Gastroesophageal sphincter (tissue), 4 donors: ENCODE measurements at regions not wholly inside any gene's neighbourhood (a gene's known extent, or its start where the extent isn't known, plus 50 kb on each side); places are given as distances from the start of the nearest gene placed in this dataset.

Experiments used
- ATAC-seq: fragments of 150-250 bp; one replicate; pipeline ENCODE4 v1.9.1; 2016; ENCODE audit warnings: mild to moderate bottlenecking, moderate library complexity
- H3K27ac ChIP-seq, 4 donors: fragments of 200-600 bp; sonication (generic) in 3 of 4; 1 replicate in 3 of 4; 2 replicates in 1 of 4; pipeline ENCODE4 v1.5.1; 2016 to 2019
- H3K27me3 ChIP-seq: fragments of 200-600 bp; sonication (generic); one replicate; pipeline ENCODE4 v1.5.1; 2019
- H3K36me3 ChIP-seq, 2 donors: fragments of 200-600 bp; sonication (generic); one replicate each; pipeline ENCODE4 v1.5.1; 2019; ENCODE audit warnings: control low read depth in 1 of 2
- H3K4me1 ChIP-seq, 3 donors: fragments of 200-600 bp; sonication (generic); 1 replicate in 2 of 3; 2 replicates in 1 of 3; pipeline ENCODE4 v1.5.1; 2016 to 2019; ENCODE audit warnings: control low read depth in 2 of 3
- H3K4me3 ChIP-seq, 2 donors: fragments of 200-600 bp; sonication (generic); one replicate each; pipeline ENCODE4 v1.5.1; 2019; ENCODE audit warnings: mild to moderate bottlenecking in 1 of 2, moderate library complexity in 1 of 2
- H3K9me3 ChIP-seq, 3 donors: fragments of 200-600 bp; sonication (generic); one replicate each; pipeline ENCODE4 v1.5.1; 2017 to 2019; ENCODE audit warnings: control low read depth in 2 of 3
- EP300 ChIP-seq: sonication (generic); formaldehyde crosslinking; IDR thresholded peaks from one replicate; pipeline ENCODE4 v1.6.1; 2017; ENCODE audit warnings: antibody characterized with exemption, mild to moderate bottlenecking
- POLR2A ChIP-seq, 2 donors: fragments of 450-650 bp; IDR thresholded peaks; one replicate each; pipeline ENCODE4 v1.6.1; 2017; ENCODE audit warnings: antibody characterized with exemption in 2 of 2, mild to moderate bottlenecking in 2 of 2, moderate library complexity in 1 of 2
- POLR2AphosphoS5 ChIP-seq: sonication (generic); formaldehyde crosslinking; IDR thresholded peaks from one replicate; pipeline ENCODE4 v1.6.1; 2017; ENCODE audit warnings: antibody characterized with exemption
- WGBS, 2 donors: methylation state at CpG; one replicate each; pipeline ENCODE4 v1.1.5; 2018; ENCODE audit warnings: low coverage in 1 of 2; 5-methylcytosine and 5-hydroxymethylcytosine counted together
- TF ChIP-seq, protein P1 (sequence below), 4 experiments: fragments of 200-600 bp in 2 of 4; fragments of 450-650 bp in 2 of 4; sonication (generic) in 1 of 4; IDR thresholded peaks; one replicate each; pipeline ENCODE4 v1.5.1; 2017 to 2019; ENCODE audit warnings: antibody characterized with exemption in 4 of 4, mild to moderate bottlenecking in 2 of 4, moderate library complexity in 2 of 4

DNA sequence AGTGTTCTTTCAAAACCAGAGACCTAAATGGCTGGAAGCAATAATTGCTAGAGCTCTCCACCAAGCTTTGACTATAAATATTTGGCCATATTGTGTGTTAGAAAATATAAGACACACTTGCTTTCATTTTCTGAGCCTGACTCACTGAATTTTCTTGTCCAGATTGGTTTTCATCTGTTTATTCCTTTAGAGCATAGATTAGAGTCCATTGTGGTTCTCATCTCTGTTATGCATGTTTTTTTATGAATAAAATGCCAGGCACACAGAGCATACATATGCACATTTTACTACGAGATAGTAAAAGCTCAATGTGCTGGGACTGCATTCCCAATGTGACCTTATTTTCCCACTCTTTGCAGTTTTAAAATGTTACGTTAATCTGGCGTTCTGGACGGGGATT is 115.3 kb upstream of the MLIP start:
- ATAC-seq = no peak
- 82 to 86% methylated on average over 4 of the region's 4 CpGs for WGBS, 2 donors

DNA sequence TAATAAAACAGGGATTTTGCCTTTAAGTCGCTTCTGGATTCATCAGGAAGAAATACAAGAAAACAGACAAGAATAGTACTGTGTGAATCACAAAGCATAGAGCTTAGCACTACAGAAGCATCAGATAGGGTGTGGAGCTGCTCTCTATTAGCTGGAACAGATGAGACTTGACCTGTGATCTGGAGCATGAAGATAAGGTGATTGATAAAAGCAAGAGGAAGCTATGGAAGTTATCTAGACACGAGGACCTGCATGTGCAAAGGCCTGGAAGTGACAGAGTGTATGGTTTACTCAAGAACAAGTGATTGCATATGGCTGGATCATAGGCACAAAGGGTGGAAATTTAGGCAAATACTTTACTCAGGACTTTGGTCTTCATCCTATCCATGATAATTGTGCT is 112.9 kb upstream of the MLIP start:
- H3K4me3 ChIP-seq = no peak overlapping the region
- no peak overlapping the region for H3K27ac ChIP-seq
- no peaks in the 10 kb centered on the region for H3K27me3 ChIP-seq
- no peaks in the 10 kb centered on the region for H3K36me3 ChIP-seq
- no peaks in the 10 kb centered on the region for H3K4me1 ChIP-seq
- WGBS, 2 donors = 86 to 92% methylated on average over 1 to 2 of the region's 2 CpGs
- ATAC-seq = no peak
- no peaks in the 10 kb centered on the region for H3K9me3 ChIP-seq
- TF ChIP-seq EP300 (no peak), POLR2A (IDR thresholded peaks at IDR 0.05) (no peak), POLR2AphosphoS5 (no peak)
- TF ChIP-seq, protein P1, sequence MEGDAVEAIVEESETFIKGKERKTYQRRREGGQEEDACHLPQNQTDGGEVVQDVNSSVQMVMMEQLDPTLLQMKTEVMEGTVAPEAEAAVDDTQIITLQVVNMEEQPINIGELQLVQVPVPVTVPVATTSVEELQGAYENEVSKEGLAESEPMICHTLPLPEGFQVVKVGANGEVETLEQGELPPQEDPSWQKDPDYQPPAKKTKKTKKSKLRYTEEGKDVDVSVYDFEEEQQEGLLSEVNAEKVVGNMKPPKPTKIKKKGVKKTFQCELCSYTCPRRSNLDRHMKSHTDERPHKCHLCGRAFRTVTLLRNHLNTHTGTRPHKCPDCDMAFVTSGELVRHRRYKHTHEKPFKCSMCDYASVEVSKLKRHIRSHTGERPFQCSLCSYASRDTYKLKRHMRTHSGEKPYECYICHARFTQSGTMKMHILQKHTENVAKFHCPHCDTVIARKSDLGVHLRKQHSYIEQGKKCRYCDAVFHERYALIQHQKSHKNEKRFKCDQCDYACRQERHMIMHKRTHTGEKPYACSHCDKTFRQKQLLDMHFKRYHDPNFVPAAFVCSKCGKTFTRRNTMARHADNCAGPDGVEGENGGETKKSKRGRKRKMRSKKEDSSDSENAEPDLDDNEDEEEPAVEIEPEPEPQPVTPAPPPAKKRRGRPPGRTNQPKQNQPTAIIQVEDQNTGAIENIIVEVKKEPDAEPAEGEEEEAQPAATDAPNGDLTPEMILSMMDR (IDR thresholded peaks at IDR 0.05) = no peak

More for the DNA sequence above, 115.3 kb upstream of the MLIP start:
- Histone ChIP-seq H3K9me3 (no peaks in the 10 kb centered on the region), H3K27me3 (no peaks in the 10 kb centered on the region), H3K4me3 (no peak overlapping the region), H3K36me3 (no peaks in the 10 kb centered on the region), H3K4me1 (no peaks in the 10 kb centered on the region), H3K27ac (no peak overlapping the region)
- TF ChIP-seq, protein P1 (IDR thresholded peaks at IDR 0.05) = no peak
- TF ChIP-seq EP300 = no peak

DNA sequence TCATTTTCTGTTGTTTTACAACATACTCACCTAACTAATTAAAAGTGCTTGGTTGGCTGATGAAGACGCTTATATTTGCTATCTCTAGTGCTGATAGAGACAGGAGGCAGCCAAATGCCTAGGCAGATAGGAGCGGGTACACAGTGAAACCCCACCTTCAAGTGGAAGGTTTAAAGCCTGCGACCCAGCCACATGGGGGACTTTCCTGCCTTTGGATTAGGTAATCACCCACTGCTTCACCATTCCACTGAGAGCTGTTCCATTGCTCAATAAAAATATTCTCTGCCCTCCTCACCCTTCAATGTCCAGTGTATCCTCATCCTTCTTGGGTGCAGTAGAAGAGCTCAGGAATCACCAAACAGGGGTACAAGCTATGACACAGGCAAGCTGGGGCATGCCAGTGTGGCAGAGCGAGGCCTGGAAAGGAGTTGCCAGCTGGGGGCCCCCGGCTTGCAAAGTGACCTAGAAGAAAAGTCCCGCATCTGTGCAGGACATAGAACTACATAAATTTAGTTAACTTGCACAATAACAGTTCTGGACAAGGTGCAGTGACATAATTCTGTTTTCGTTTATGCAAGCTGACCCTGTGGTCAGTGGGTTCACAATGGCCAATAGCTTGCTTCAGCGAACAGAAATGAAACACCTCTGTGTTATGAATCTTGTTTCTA is 112.0 kb upstream of the MLIP start:
- Histone ChIP-seq H3K4me1 (no peaks in the 10 kb centered on the region), H3K27ac (no peak overlapping the region)
- no peak for ATAC-seq

DNA sequence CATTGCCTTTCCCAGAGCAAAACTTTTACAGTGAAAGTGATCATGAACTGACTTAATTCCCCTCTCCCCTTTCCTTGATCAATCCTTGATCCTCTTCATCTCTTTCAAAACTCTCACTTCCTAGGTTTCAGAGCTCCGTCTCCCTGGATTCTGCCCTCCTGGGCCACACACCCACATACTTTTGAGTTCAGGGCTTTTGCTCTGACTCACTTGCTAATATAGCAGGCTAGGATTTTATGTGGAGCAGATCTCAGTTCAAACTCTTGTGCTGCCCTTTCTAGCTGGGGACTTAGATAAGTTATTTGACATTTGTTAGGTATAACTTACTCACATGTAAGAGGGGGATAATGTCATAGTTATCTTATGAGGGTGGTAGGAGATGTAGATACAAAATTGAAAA is 109.1 kb upstream of the MLIP start:
- H3K27ac ChIP-seq = no peak overlapping the region
- H3K4me1 ChIP-seq = no peaks in the 10 kb centered on the region
- H3K4me3 ChIP-seq = no peak overlapping the region
- TF ChIP-seq POLR2AphosphoS5 = no peak
- no peak for TF ChIP-seq EP300
- no peak for TF ChIP-seq POLR2A (IDR thresholded peaks at IDR 0.05)
- TF ChIP-seq, protein P1 (IDR thresholded peaks at IDR 0.05) = no peak
- WGBS, 2 donors = 69% methylated on average over 1 of the region's 1 CpG; no CpG with 5 or more reads in 1 of the 2 donors
- no peaks in the 10 kb centered on the region for H3K9me3 ChIP-seq
- no peak for ATAC-seq
- no peaks in the 10 kb centered on the region for H3K36me3 ChIP-seq
- H3K27me3 ChIP-seq = no peaks in the 10 kb centered on the region

More for the DNA sequence above, 112.0 kb upstream of the MLIP start:
- Histone ChIP-seq H3K27me3 (no peaks in the 10 kb centered on the region), H3K36me3 (no peaks in the 10 kb centered on the region), H3K9me3 (no peaks in the 10 kb centered on the region), H3K4me3 (no peak overlapping the region)
- no peak for TF ChIP-seq EP300
- TF ChIP-seq POLR2A (IDR thresholded peaks at IDR 0.05) = no peak
- TF ChIP-seq, protein P1 (IDR thresholded peaks at IDR 0.05) = no peak
- no peak for TF ChIP-seq POLR2AphosphoS5
- WGBS, 2 donors = 90 to 95% methylated on average over 5 to 7 of the region's 8 CpGs

DNA sequence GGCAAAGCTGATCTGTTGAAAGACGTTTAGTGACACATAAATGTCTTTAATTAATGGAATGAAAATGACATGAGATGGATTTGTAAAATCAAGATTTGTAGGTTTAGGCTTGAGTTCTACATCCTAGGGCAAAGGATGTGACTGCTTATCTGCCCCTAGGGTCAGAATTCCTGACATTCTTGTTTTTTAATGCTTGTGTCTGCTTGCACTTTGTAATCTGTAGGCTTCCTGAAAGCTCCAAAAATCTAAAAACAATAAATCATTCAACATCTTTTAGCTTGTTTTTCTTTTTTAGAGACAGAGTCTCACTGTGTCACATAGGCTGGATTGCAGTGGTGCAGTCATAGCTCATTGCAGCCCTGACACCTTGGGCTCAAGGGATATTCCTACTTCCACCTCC is 107.9 kb upstream of the MLIP start:
- Histone ChIP-seq H3K9me3 (no peaks in the 10 kb centered on the region), H3K4me3 (no peak overlapping the region), H3K36me3 (no peaks in the 10 kb centered on the region), H3K4me1 (no peaks in the 10 kb centered on the region), H3K27ac (no peak overlapping the region), H3K27me3 (no peaks in the 10 kb centered on the region)
- TF ChIP-seq POLR2A (IDR thresholded peaks at IDR 0.05) (no peak), EP300 (no peak), POLR2AphosphoS5 (no peak)
- TF ChIP-seq, protein P1 (IDR thresholded peaks at IDR 0.05) = no peak
- ATAC-seq = no peak
- 40 to 73% methylated on average over 1 of the region's 1 CpG for WGBS, 2 donors
